OCI-LY3 (cell line): ENCODE measurements at regions not wholly inside any gene's neighbourhood (a gene's known extent, or its start where the extent isn't known, plus 50 kb on each side); places are given as distances from the start of the nearest gene placed in this dataset.

Source experiments
- H2AFZ ChIP-seq: fragments of 200-600, 300-600 bp; shearing (Covaris generic); 2 replicates; pipeline ENCODE4 v1.6.0; 2014; ENCODE audit warnings: antibody characterized with exemption, low read depth, low read length
- H3K27ac ChIP-seq: fragments of 200-600, 300-600 bp; sonication (generic); 2 replicates; pipeline ENCODE4 v1.5.1; 2014; ENCODE audit warnings: mild to moderate bottlenecking, low read length, moderate library complexity, mixed read lengths
- H3K27me3 ChIP-seq: fragments of 200-600, 300-600 bp; sonication (generic); 2 replicates; pipeline ENCODE4 v1.6.1; 2014; ENCODE audit warnings: low read depth, low read length, mixed read lengths
- H3K36me3 ChIP-seq: fragments of 200-600, 300-600 bp; sonication (generic); replicated peaks from 2 replicates; pipeline ENCODE3; 2014; ENCODE audit warnings: low read depth, low read length, mixed read lengths
- H3K4me1 ChIP-seq: fragments of 300-600, 200-600 bp; sonication (generic); 2 replicates; pipeline ENCODE4 v1.6.1; 2014; ENCODE audit warnings: low read length, mixed read lengths
- H3K4me2 ChIP-seq: fragments of 200-600, 300-600 bp; sonication (generic); 2 replicates; pipeline ENCODE4 v1.6.1; 2014; ENCODE audit warnings: low read length, mixed read lengths
- H3K4me3 ChIP-seq: fragments of 300-600, 200-600 bp; sonication (generic); 2 replicates; pipeline ENCODE4 v1.5.1; 2014; ENCODE audit warnings: antibody characterized with exemption, mild to moderate bottlenecking, low read length, moderate library complexity
- H3K79me2 ChIP-seq: fragments of 300-600, 200-600 bp; shearing (Covaris generic); 2 replicates; pipeline ENCODE4 v1.6.1; 2014; ENCODE audit warnings: mild to moderate bottlenecking, low read length, mixed read lengths
- H3K9ac ChIP-seq: fragments of 300-600, 200-600 bp; shearing (Covaris generic); 2 replicates; pipeline ENCODE4 v1.6.0; 2014; ENCODE audit warnings: mild to moderate bottlenecking, low read length, moderate library complexity
- H3K9me3 ChIP-seq: fragments of 200-600, 300-600 bp; shearing (Covaris generic); 2 replicates; pipeline ENCODE4 v1.6.1; 2014; ENCODE audit warnings: low read length, mixed read lengths; ENCODE audit not compliant: insufficient read depth
- H4K20me1 ChIP-seq: fragments of 200-600, 300-600 bp; sonication (generic); 2 replicates; pipeline ENCODE4 v1.6.1; 2016; ENCODE audit warnings: low read length, mixed read lengths; ENCODE audit not compliant: insufficient read depth
- CTCF ChIP-seq: fragments of 200-600, 300-600 bp; sonication (generic); IDR thresholded peaks from 2 replicates; pipeline ENCODE4 v1.5.1; 2014; ENCODE audit warnings: antibody characterized with exemption, low read length, low read depth
- EZH2phosphoT487 ChIP-seq: fragments of 200-600 bp; shearing (Covaris generic); IDR thresholded peaks from 2 replicates; pipeline ENCODE4 v1.6.1; 2018; ENCODE audit warnings: antibody characterized with exemption, mixed run types, low read depth

DNA sequence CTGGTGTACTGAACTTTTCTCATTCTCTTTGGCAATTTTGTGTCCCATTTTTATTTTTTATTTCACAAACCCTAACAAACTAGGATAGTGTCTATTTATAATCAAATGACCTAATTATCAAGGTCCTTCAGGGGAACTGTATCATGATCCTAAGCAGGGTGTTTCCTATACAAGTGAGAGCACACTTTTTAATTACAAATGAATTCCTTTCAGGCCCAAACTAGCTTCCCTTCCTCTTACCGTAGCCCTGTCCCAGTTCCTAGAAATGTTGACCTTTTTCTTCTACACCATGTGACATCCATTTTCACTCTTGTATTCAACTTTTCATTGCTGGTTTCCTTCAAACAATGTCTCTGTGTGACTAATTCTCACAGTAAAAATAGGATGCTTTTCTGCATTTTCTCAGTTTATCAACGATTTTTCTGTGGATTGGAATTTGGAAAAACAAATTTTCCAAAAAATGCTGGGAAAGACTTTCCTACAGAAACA, 411.4 kb downstream of the CCDC91 start:
- no peak overlapping the region for H3K9ac ChIP-seq
- no peak overlapping the region for H3K4me3 ChIP-seq
- H3K27ac ChIP-seq = no peak overlapping the region
- no peak overlapping the region for H2AFZ ChIP-seq
- no peaks in the 10 kb centered on the region for H4K20me1 ChIP-seq
- H3K9me3 ChIP-seq = no peaks in the 10 kb centered on the region
- TF ChIP-seq CTCF = no peak
- no peak for TF ChIP-seq EZH2phosphoT487
- H3K4me1 ChIP-seq = no peaks in the 10 kb centered on the region
- H3K36me3 ChIP-seq = no peaks in the 10 kb centered on the region
- H3K27me3 ChIP-seq = no peaks in the 10 kb centered on the region
- no peaks in the 10 kb centered on the region for H3K79me2 ChIP-seq
- no peak overlapping the region for H3K4me2 ChIP-seq

DNA sequence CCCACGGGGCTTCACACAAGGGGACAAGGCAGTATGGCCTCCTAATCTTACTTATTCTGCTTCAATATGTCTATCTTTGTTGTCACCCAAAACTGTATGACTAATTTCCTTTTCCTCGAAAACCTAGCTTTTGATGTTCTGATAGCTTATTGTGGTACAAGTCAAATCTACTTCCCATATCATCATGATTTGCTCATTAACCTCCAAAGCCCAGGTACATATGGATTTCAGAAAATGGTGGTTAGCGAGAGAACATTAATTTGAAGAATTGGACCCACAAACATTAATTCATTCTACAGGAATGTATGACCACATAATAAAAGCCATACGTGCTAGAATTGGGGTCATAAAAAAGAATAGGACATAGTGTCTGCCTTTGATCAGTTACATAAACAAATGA, 412.5 kb downstream of the CCDC91 start:
- no peak overlapping the region for H3K4me3 ChIP-seq
- H3K9ac ChIP-seq = no peak overlapping the region
- no peak overlapping the region for H3K27ac ChIP-seq
- peaks cover 7% of the 10 kb centered on the region for H3K9me3 ChIP-seq
- H4K20me1 ChIP-seq = no peaks in the 10 kb centered on the region
- no peak overlapping the region for H3K4me2 ChIP-seq
- TF ChIP-seq CTCF (no peak), EZH2phosphoT487 (no peak)
- H2AFZ ChIP-seq = no peak overlapping the region
- no peaks in the 10 kb centered on the region for H3K79me2 ChIP-seq
- H3K4me1 ChIP-seq = no peaks in the 10 kb centered on the region
- no peaks in the 10 kb centered on the region for H3K27me3 ChIP-seq
- H3K36me3 ChIP-seq = no peaks in the 10 kb centered on the region

- no peaks in the 10 kb centered on the region for H3K27me3 ChIP-seq
- no peaks in the 10 kb centered on the region for H3K36me3 ChIP-seq
- H4K20me1 ChIP-seq = no peaks in the 10 kb centered on the region
- no peak overlapping the region for H3K9ac ChIP-seq
- no peak for TF ChIP-seq EZH2phosphoT487
- no peak for TF ChIP-seq CTCF
- H3K79me2 ChIP-seq = no peaks in the 10 kb centered on the region
- no peak overlapping the region for H3K27ac ChIP-seq
- peaks cover 10% of the 10 kb centered on the region for H3K9me3 ChIP-seq
- no peak overlapping the region for H3K4me3 ChIP-seq
- no peak overlapping the region for H3K4me2 ChIP-seq
- no peak overlapping the region for H2AFZ ChIP-seq
- no peaks in the 10 kb centered on the region for H3K4me1 ChIP-seq
These were observed 413.0 kb downstream of the CCDC91 start for GRCh38 chr12:28603239-28603638.

DNA sequence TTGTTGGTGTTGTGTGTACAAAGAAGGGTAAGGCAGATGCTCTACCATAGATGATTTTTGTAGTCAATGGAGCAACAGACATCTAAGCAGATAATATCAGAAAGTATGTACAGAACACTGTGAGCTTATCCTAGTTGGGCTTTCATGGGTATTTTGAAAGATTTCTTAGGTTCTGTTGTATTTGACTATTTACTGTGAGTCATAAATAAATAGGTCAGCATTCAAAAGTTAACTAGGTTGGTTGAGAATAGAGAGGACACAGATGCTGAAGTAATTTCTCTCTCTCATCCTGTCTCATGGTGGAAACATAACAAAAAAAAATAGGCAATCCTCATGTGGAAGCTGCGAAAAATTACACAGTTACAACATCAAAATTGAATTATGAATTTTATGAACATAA, 413.5 kb downstream of the CCDC91 start:
- Histone ChIP-seq H3K4me1 (no peaks in the 10 kb centered on the region), H3K27ac (no peak overlapping the region), H3K27me3 (no peaks in the 10 kb centered on the region), H3K4me2 (no peak overlapping the region), H3K9me3 (peaks cover 10% of the 10 kb centered on the region), H3K4me3 (no peak overlapping the region), H3K79me2 (no peaks in the 10 kb centered on the region), H3K9ac (no peak overlapping the region), H4K20me1 (no peaks in the 10 kb centered on the region), H3K36me3 (no peaks in the 10 kb centered on the region), H2AFZ (no peak overlapping the region)
- no peak for TF ChIP-seq EZH2phosphoT487

DNA sequence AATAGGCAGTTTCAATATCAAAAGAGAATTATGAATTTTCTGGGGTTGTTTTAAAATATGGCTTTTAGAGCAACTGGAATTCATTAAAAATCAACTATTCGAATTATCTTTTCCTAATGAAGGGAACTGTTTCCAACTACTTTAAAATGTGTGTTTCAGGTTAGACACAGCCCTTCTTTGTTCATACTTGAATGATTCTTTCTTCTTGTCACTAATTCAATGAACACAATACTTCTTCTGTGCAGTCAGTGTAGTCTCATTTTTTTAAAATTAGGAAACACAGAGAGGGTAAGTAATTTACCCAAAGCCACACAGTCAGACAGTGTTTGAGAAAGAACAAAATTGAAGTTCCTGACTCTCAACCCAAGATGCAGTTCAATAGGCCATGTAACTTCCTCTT, 414.0 kb downstream of the CCDC91 start:
- H3K27ac ChIP-seq = no peak overlapping the region
- H3K4me2 ChIP-seq = no peak overlapping the region
- no peaks in the 10 kb centered on the region for H3K4me1 ChIP-seq
- peaks cover 10% of the 10 kb centered on the region for H3K9me3 ChIP-seq
- H2AFZ ChIP-seq = no peak overlapping the region
- no peaks in the 10 kb centered on the region for H3K79me2 ChIP-seq
- no peaks in the 10 kb centered on the region for H3K27me3 ChIP-seq
- TF ChIP-seq EZH2phosphoT487 = no peak
- H3K9ac ChIP-seq = no peak overlapping the region
- no peak overlapping the region for H3K4me3 ChIP-seq
- H4K20me1 ChIP-seq = no peaks in the 10 kb centered on the region
- H3K36me3 ChIP-seq = no peaks in the 10 kb centered on the region
